H1 (cell line): ENCODE measurements at regions not wholly inside any gene's neighbourhood (a gene's known extent, or its start where the extent isn't known, plus 50 kb on each side); places are given as distances from the start of the nearest gene placed in this dataset.

ENCODE experiments used
- CTCF ChIA-PET: fragments of 300-600 bp; sonication (Branson Sonifier 250); formaldehyde crosslinking; loops from one replicate; lab custom pipeline; 2021; ENCODE audit not compliant: partially characterized antibody; lab: Charles Lee
- POLR2A ChIA-PET: fragments of 300-600 bp; sonication (Branson Sonifier 250); formaldehyde crosslinking; loops from one replicate; lab custom pipeline; 2021; ENCODE audit warnings: inconsistent platforms; ENCODE audit not compliant: partially characterized antibody; lab: Charles Lee
- DNase-seq, 2 experiments: peaks; one replicate each; pipeline versions ENCODE4 v3.0.0 to v3.0.0-alpha.2; 2010 to 2022; ENCODE audit warnings: low spot score in 2 of 2, low read depth in 1 of 2, mixed read lengths in 1 of 2
- FAIRE-seq: peaks from 2 replicates; lab custom pipeline; 2011; peaks lifted over from hg19 to GRCh38; lab: Jason Lieb, UNC
- H2AFZ ChIP-seq: 2 replicates; pipeline ENCODE4 v1.8.1; 2012; ENCODE audit warnings: low read length, inconsistent platforms
- H2AK5ac ChIP-seq: 2 replicates; pipeline ENCODE4 v1.6.1; 2013; ENCODE audit warnings: low read depth, low read length
- H2BK120ac ChIP-seq: replicated peaks from 2 replicates; pipeline ENCODE3; 2013; ENCODE audit warnings: low read depth, low read length, inconsistent platforms
- H2BK12ac ChIP-seq: 2 replicates; pipeline ENCODE4 v1.6.1; 2013; ENCODE audit warnings: low read depth, low read length
- H2BK15ac ChIP-seq: 2 replicates; pipeline ENCODE4 v1.6.1; 2013; ENCODE audit warnings: low read length
- H2BK20ac ChIP-seq: 2 replicates; pipeline ENCODE4 v1.6.1; 2013; ENCODE audit warnings: low read length
- H2BK5ac ChIP-seq: 2 replicates; pipeline ENCODE4 v1.6.1; 2013; ENCODE audit warnings: low read depth, low read length
- H3K14ac ChIP-seq: 2 replicates; pipeline ENCODE4 v1.6.1; 2013; ENCODE audit warnings: inconsistent platforms; ENCODE audit not compliant: insufficient read length
- H3K18ac ChIP-seq: 2 replicates; pipeline ENCODE4 v1.6.1; 2013; ENCODE audit warnings: low read length; ENCODE audit errors: extremely low read depth
- H3K23ac ChIP-seq: 2 replicates; pipeline ENCODE4 v1.6.1; 2013; ENCODE audit warnings: inconsistent platforms; ENCODE audit not compliant: insufficient read length
- H3K23me2 ChIP-seq: 2 replicates; pipeline ENCODE4 v1.6.1; 2013; ENCODE audit warnings: low read depth, low read length
- H3K27ac ChIP-seq: 2 replicates; pipeline ENCODE4 v1.6.1; 2011; ENCODE audit warnings: low read depth, low read length, inconsistent platforms
- H3K27me3 ChIP-seq, 4 experiments: replicated peaks in 1 of 4; 1 replicate in 1 of 4; 2 replicates in 3 of 4; pipeline versions ENCODE4 v1.6.1 to v1.8.1; 2011 to 2013; ENCODE audit warnings: low read length in 3 of 4, mild to moderate bottlenecking in 3 of 4, inconsistent platforms in 2 of 4, mixed read lengths in 2 of 4, moderate library complexity in 1 of 4; ENCODE audit not compliant: control insufficient read depth in 3 of 4, insufficient read depth in 3 of 4; ENCODE audit errors: extremely low read depth in 1 of 4
- H3K36me3 ChIP-seq, 4 experiments: 2 replicates each; pipeline versions ENCODE4 v1.6.1 to v1.8.1; 2011 to 2013; ENCODE audit warnings: mild to moderate bottlenecking in 4 of 4, low read length in 3 of 4, moderate library complexity in 2 of 4, control low read depth in 1 of 4, inconsistent platforms in 1 of 4; ENCODE audit not compliant: insufficient read depth in 4 of 4, control insufficient read depth in 2 of 4
- H3K4ac ChIP-seq: replicated peaks from 2 replicates; pipeline ENCODE3; 2013; ENCODE audit warnings: low read length, low read depth, mixed read lengths, inconsistent platforms; ENCODE audit not compliant: insufficient read length
- H3K4me1 ChIP-seq, 4 experiments: replicated peaks in 1 of 4; 1 replicate in 1 of 4; 2 replicates in 3 of 4; pipeline versions ENCODE4 v1.6.1 to v1.8.1; 2011 to 2013; ENCODE audit warnings: low read length in 3 of 4, inconsistent platforms in 2 of 4, mixed read lengths in 1 of 4; ENCODE audit not compliant: insufficient read depth in 4 of 4, control insufficient read depth in 3 of 4
- H3K4me2 ChIP-seq, 2 experiments: 2 replicates each; pipeline versions ENCODE4 v1.6.1 to v1.8.1; 2011 to 2013; ENCODE audit warnings: low read depth in 2 of 2, low read length in 2 of 2, control low read depth in 1 of 2, inconsistent platforms in 1 of 2, mild to moderate bottlenecking in 1 of 2; ENCODE audit not compliant: insufficient read depth in 1 of 2
- H3K4me3 ChIP-seq, 4 experiments: fragments of 200-600, 300-600 bp in 1 of 4; sonication (generic), shearing (Covaris generic), sonication (Bioruptor Twin) in 1 of 4; 2 replicates each; pipeline versions ENCODE4 v1.5.1 to v1.8.1; 2011 to 2016; ENCODE audit warnings: low read length in 4 of 4, low read depth in 3 of 4, control low read depth in 2 of 4, inconsistent platforms in 2 of 4, mild to moderate bottlenecking in 2 of 4, mixed read lengths in 1 of 4, moderate library complexity in 1 of 4; ENCODE audit not compliant: insufficient read depth in 2 of 4; ENCODE audit errors: extremely low read depth in 1 of 4
- H3K56ac ChIP-seq: replicated peaks from 2 replicates; pipeline ENCODE3; 2013; ENCODE audit warnings: low read depth, mild to moderate bottlenecking, mixed read lengths, low read length, inconsistent platforms; ENCODE audit not compliant: insufficient read length
- H3K79me1 ChIP-seq: 2 replicates; pipeline ENCODE4 v1.6.1; 2013; ENCODE audit warnings: low read depth, low read length, control low read depth
- H3K79me2 ChIP-seq, 2 experiments: 2 replicates each; pipeline versions ENCODE4 v1.6.1 to v1.8.1; 2012 to 2013; ENCODE audit warnings: low read length in 2 of 2, mild to moderate bottlenecking in 2 of 2, inconsistent platforms in 1 of 2; ENCODE audit not compliant: insufficient read depth in 2 of 2, control insufficient read depth in 1 of 2
- H3K9ac ChIP-seq, 4 experiments: replicated peaks in 1 of 4; 1 replicate in 1 of 4; 2 replicates in 3 of 4; pipeline versions ENCODE4 v1.6.1 to v1.8.1; 2011 to 2013; ENCODE audit warnings: low read depth in 3 of 4, low read length in 3 of 4, control low read depth in 2 of 4, mild to moderate bottlenecking in 2 of 4, moderate library complexity in 2 of 4, inconsistent platforms in 1 of 4; ENCODE audit errors: extremely low read depth in 1 of 4
- H3K9me3 ChIP-seq, 2 experiments: 2 replicates each; pipeline versions ENCODE4 v1.6.1 to v1.8.1; 2012 to 2013; ENCODE audit warnings: mild to moderate bottlenecking in 2 of 2, moderate library complexity in 2 of 2, control low read depth in 1 of 2, inconsistent platforms in 1 of 2, low read depth in 1 of 2, low read length in 1 of 2, mixed read lengths in 1 of 2; ENCODE audit not compliant: insufficient read depth in 2 of 2
- H4K20me1 ChIP-seq, 2 experiments: replicated peaks in 1 of 2; 2 replicates each; pipeline versions ENCODE3 to v1.8.1; 2011 to 2013; ENCODE audit warnings: inconsistent platforms in 2 of 2, low read length in 2 of 2, mild to moderate bottlenecking in 1 of 2; ENCODE audit not compliant: insufficient read depth in 2 of 2, control insufficient read depth in 1 of 2
- H4K5ac ChIP-seq: 2 replicates; pipeline ENCODE4 v1.6.1; 2013; ENCODE audit warnings: low read length, low read depth, mixed read lengths, inconsistent platforms; ENCODE audit not compliant: insufficient read length
- H4K8ac ChIP-seq: 2 replicates; pipeline ENCODE4 v1.8.0; 2013; ENCODE audit warnings: mild to moderate bottlenecking, moderate library complexity, low read length, inconsistent platforms; ENCODE audit not compliant: insufficient read depth; ENCODE audit errors: extremely low read depth
- H4K91ac ChIP-seq: replicated peaks from 2 replicates; pipeline ENCODE3; 2013; ENCODE audit warnings: low read length, mixed read lengths, inconsistent platforms; ENCODE audit not compliant: insufficient read length
- ASH2L ChIP-seq: fragments of 200-600, 300-600 bp; sonication (generic); IDR thresholded peaks from one replicate; pipeline ENCODE4 v1.7.1; 2017; ENCODE audit warnings: low read length
- ATF3 ChIP-seq: IDR thresholded peaks from 2 replicates; pipeline ENCODE4 v1.6.1; 2011; ENCODE audit warnings: low read depth, mild to moderate bottlenecking, low read length; ENCODE audit not compliant: insufficient read depth
- BCL11A ChIP-seq, 2 experiments: IDR thresholded peaks; one replicate each; pipeline ENCODE4 v1.6.1; 2011; ENCODE audit warnings: low read depth in 2 of 2, low read length in 2 of 2, mild to moderate bottlenecking in 2 of 2
- CBX8 ChIP-seq: fragments of 300-800, 300-1000 bp; sonication (generic); IDR thresholded peaks from 2 replicates; pipeline ENCODE4 v1.7.1; 2016; ENCODE audit warnings: low read depth, low read length, borderline replicate concordance
- KDM1A ChIP-seq: fragments of 200-600, 300-600 bp; sonication (generic); IDR thresholded peaks from 2 replicates; pipeline ENCODE4 v1.7.1; 2016; ENCODE audit warnings: mild to moderate bottlenecking, low read length, borderline replicate concordance
- SP4 ChIP-seq: IDR thresholded peaks from 2 replicates; pipeline ENCODE4 v1.6.1; 2012; ENCODE audit warnings: low read length, inconsistent platforms
- SUZ12 ChIP-seq: fragments of 200-600 bp; sonication (generic); IDR thresholded peaks from 2 replicates; pipeline ENCODE4 v1.6.1; 2012; ENCODE audit warnings: mild to moderate bottlenecking, inconsistent platforms, low read length, moderate library complexity, mixed read lengths
- TEAD4 ChIP-seq: IDR thresholded peaks from 2 replicates; pipeline ENCODE4 v1.6.1; 2012; ENCODE audit warnings: low read depth, low read length, inconsistent platforms, mixed read lengths
- YY1 ChIP-seq: IDR thresholded peaks from 2 replicates; pipeline ENCODE4 v1.6.1; 2011; ENCODE audit warnings: low read depth, mild to moderate bottlenecking, low read length
- WGBS, 2 experiments: shearing (Covaris generic) in 1 of 2; methylation state at CpG; one replicate each; pipeline versions ENCODE4 v1.1.6 to v1.1.7; 2013 to 2015; ENCODE audit warnings: low lambda C conversion rate in 2 of 2, mixed read lengths in 2 of 2, inconsistent platforms in 1 of 2, low coverage in 1 of 2, missing lambda C conversion rate in 1 of 2; ENCODE audit not compliant: insufficient replicate concordance in 2 of 2, insufficient coverage in 1 of 2, insufficient read length in 1 of 2; ENCODE audit errors: extremely low coverage in 1 of 2, missing lambda C conversion rate in 1 of 2; 5-methylcytosine and 5-hydroxymethylcytosine counted together
- TF ChIP-seq, protein P1 (sequence below): IDR thresholded peaks from 2 replicates; pipeline ENCODE4 v1.6.1; 2012; ENCODE audit warnings: inconsistent platforms

DNA sequence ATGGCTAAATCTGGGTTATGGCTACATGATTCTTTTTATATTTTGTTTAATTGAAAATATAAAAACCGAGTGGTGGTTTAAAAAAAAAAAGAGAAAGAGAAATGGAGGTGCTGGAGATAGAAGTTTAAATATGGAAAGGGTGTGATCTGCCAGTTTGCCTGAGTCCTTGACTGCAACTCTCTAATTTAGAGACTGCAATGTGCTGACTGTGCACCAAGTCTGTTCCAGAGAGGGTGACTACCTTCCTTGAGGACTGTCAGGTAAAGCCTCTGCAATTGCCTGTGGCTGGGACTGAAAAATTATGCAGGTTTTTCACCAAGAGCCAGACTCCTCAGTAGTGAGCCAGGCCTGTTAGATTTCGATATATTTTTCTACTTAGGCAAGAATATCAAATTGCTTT, 1326.3 kb downstream of the BRINP3 start:
- H2BK15ac ChIP-seq, result no peak overlapping the region
- FAIRE-seq (no peak), DNase-seq (no peak)
- H3K56ac ChIP-seq, result no peak overlapping the region
- no peak overlapping the region for H3K4me3 ChIP-seq
- H2BK12ac ChIP-seq, result no peak overlapping the region
- H3K9ac ChIP-seq, result no peak overlapping the region
- no peaks in the 10 kb centered on the region for H4K20me1 ChIP-seq
- H2BK20ac ChIP-seq, result no peak overlapping the region
- no peak overlapping the region for H3K4ac ChIP-seq
- H3K14ac ChIP-seq, result no peak overlapping the region
- TF ChIP-seq TEAD4 (no peak), CBX8 (no peak), SP4 (no peak), YY1 (no peak), KDM1A (no peak), SUZ12 (no peak), ASH2L (no peak), ATF3 (no peak), BCL11A (IDR thresholded peaks at IDR 0.05; ENCODE audit: low read depth in 2 of 2, low read length in 2 of 2) (no peak)
- TF ChIP-seq, protein P1, sequence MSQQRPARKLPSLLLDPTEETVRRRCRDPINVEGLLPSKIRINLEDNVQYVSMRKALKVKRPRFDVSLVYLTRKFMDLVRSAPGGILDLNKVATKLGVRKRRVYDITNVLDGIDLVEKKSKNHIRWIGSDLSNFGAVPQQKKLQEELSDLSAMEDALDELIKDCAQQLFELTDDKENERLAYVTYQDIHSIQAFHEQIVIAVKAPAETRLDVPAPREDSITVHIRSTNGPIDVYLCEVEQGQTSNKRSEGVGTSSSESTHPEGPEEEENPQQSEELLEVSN, result no peak
- no peaks in the 10 kb centered on the region for H3K27me3 ChIP-seq
- H2BK5ac ChIP-seq, result no peak overlapping the region
- H4K5ac ChIP-seq, result no peak overlapping the region
- no peaks in the 10 kb centered on the region for H3K79me2 ChIP-seq
- no peak overlapping the region for H4K91ac ChIP-seq
- no peaks in the 10 kb centered on the region for H3K9me3 ChIP-seq
- no peaks in the 10 kb centered on the region for H3K79me1 ChIP-seq
- H3K23ac ChIP-seq, result no peak overlapping the region
- H4K8ac ChIP-seq, result no peak overlapping the region
- H3K4me1 ChIP-seq, result no peaks in the 10 kb centered on the region
- CTCF ChIA-PET, result no interaction called here
- H3K4me2 ChIP-seq, result no peak overlapping the region
- no peak overlapping the region for H2AK5ac ChIP-seq
- WGBS, 2 experiments, result 80% methylated on average over 2 of the region's 2 CpGs; no CpG with 5 or more reads in 1 of the 2 experiments
- H3K27ac ChIP-seq, result no peak overlapping the region
- POLR2A ChIA-PET, result no interaction called here
- no peaks in the 10 kb centered on the region for H3K36me3 ChIP-seq
- no peak overlapping the region for H2BK120ac ChIP-seq
- no peaks in the 10 kb centered on the region for H3K23me2 ChIP-seq
- no peak overlapping the region for H3K18ac ChIP-seq
- H2AFZ ChIP-seq, result no peak overlapping the region; the same call in 1 of the 2 replicates
